Fibroblast of villous mesenchyme (primary cell): ENCODE measurements at regions not wholly inside any gene's neighbourhood (a gene's known extent, or its start where the extent isn't known, plus 50 kb on each side); places are given as distances from the start of the nearest gene placed in this dataset.

Source experiments
- DNase-seq: peaks from one replicate; pipeline ENCODE4 v3.0.0-alpha.2; 2010; ENCODE audit warnings: low read depth
- H3K4me3 ChIP-seq: 2 replicates; pipeline ENCODE4 v1.5.1; 2011; ENCODE audit warnings: low read depth, mild to moderate bottlenecking, low read length
- CTCF ChIP-seq: IDR thresholded peaks from 2 replicates; pipeline ENCODE4 v1.5.1; 2012; ENCODE audit warnings: low read depth, mild to moderate bottlenecking, low read length; ENCODE audit not compliant: insufficient read depth

GRCh38 chr12:67457778-67458665 is 188.9 kb downstream of the CAND1 start:
- no peak overlapping the region for H3K4me3 ChIP-seq
- DNase-seq = no peak

DNA sequence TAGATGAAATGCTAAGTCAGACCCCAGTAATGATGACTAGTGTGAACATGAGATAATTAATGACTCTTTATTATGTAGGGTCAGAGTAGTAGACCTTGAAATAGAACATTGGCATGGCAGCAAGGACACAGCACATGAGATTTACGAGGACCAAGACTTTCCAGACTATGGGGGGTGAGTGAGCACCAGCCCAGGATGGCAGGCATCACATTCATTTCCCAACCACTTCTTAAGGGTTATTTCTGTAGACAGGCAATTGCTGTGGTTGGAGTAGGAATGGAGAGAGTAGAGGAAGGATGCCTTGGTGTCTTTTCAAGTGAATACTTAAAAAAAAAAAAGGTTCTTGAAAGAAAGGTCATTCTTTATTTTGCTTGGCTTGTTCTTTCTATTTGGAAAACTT is 189.4 kb upstream of the DYRK2 start:
- no peak overlapping the region for H3K4me3 ChIP-seq
- no peak for DNase-seq
- no peak for TF ChIP-seq CTCF

More at GRCh38 chr12:67457778-67458665, 188.9 kb downstream of the CAND1 start:
- peak; percentile 46 for TF ChIP-seq CTCF

DNA sequence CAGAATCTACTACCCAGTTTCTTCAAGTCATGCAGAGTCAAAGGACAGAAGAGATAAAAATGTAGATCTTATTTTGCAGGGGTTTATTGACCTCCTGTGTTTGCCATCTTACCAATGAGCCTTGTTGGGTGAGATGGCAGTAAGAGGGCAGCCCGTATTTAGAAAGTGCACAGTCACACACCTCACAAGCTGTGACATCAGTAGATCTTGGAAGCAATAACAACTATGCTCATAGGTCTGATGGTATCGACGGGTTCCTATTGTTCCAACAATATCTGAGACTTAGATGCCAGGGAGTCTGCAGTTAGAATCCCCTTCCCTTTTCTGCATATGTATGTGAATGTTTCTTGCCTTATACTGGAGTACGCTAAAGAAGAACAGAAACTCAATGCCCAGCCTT is 189.0 kb upstream of the DYRK2 start:
- TF ChIP-seq CTCF = no peak
- H3K4me3 ChIP-seq = no peak overlapping the region
- no peak for DNase-seq

DNA sequence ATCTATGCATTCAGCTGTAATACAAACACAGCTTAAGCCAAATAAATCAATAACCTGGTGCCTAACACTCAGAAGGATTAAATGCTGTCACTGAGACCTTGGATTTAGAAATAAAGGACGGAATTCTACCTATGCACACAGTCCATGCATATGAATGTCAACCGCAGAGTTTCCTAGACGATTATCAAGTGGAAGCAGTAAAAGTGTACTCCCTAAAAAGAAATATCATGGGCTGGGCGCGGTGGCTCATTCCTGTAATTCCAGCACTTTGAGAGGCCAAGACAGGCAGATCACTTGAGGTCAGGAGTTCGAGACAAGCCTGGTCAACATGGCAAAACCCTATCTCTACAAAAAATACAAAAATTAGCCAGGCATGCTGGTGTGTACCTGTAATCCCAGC is 188.2 kb upstream of the DYRK2 start:
- TF ChIP-seq CTCF = no peak
- no peak for DNase-seq
- no peak overlapping the region for H3K4me3 ChIP-seq

GRCh38 chr12:67468549-67469245 is 179.8 kb upstream of the DYRK2 start:
- no peak overlapping the region for H3K4me3 ChIP-seq
- TF ChIP-seq CTCF = no peak
- no peak for DNase-seq

DNA sequence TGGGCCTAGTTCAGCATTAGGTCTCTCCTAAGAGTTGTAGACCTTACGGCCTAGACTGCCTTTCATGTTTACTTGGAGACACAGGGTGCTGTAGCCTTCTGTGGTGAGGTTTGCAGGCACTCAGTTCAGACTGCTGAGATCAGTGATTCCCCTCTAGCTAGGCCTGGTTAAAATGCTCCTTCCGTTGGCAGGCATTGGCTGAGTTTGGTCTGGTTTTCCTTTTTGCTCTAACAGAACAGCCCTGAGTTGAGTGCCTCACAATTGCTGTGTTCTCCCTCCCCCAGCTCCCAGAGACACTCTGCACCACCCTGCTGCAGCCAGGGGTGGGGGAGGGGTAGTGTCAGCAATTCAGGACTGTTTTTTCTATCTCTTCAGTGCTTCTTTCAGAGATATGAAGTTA is 178.9 kb upstream of the DYRK2 start:
- no peak for DNase-seq
- TF ChIP-seq CTCF = no peak
- no peak overlapping the region for H3K4me3 ChIP-seq
